HG03108 (cell line): ENCODE measurements at regions not wholly inside any gene's neighbourhood (a gene's known extent, or its start where the extent isn't known, plus 50 kb on each side); places are given as distances from the start of the nearest gene placed in this dataset.

Experiments used
- ATAC-seq: cut with Tn5 transposase; IDR thresholded peaks from one replicate; pipeline ENCODE4 v1.9.1; 2021; ENCODE audit warnings: moderate library complexity; ENCODE audit not compliant: unreplicated experiment

DNA sequence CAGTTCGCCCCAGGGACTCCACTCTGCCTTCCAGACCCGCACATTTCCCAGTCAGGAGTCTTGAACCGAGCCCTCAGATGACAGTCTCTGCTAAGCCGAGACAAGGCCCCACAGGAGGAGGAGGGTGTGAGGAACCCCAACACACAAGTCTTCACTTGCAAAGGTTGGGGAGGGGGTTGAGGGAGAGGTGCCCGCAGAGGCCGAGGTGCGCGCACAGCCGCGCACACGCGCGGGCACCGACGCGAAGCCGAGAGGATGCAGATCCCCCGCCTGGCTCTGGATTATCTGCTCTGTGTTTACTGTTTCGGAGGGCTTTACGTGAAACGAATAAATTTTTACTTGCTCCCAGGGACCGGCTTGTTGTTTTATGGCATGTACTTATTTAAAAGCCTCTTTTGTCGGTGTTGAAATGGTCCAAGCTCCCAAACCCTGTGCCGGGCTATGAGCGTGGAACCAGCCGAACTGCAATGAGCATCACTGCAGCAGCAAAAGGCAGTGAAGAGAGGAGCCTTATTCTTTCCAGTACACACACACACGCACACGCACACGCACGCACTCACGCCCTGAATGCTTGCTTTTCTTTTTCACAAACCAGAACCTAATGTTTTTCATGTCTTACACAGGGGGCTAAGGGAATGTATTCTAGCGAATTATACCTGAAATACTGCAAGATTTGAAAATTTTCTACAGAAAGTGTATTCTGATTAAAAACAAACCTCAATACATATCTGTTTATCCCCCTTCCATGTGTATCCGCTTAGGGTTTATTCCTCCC lies 297.7 kb downstream of the PARP8 start:
- ATAC-seq = no peak

DNA sequence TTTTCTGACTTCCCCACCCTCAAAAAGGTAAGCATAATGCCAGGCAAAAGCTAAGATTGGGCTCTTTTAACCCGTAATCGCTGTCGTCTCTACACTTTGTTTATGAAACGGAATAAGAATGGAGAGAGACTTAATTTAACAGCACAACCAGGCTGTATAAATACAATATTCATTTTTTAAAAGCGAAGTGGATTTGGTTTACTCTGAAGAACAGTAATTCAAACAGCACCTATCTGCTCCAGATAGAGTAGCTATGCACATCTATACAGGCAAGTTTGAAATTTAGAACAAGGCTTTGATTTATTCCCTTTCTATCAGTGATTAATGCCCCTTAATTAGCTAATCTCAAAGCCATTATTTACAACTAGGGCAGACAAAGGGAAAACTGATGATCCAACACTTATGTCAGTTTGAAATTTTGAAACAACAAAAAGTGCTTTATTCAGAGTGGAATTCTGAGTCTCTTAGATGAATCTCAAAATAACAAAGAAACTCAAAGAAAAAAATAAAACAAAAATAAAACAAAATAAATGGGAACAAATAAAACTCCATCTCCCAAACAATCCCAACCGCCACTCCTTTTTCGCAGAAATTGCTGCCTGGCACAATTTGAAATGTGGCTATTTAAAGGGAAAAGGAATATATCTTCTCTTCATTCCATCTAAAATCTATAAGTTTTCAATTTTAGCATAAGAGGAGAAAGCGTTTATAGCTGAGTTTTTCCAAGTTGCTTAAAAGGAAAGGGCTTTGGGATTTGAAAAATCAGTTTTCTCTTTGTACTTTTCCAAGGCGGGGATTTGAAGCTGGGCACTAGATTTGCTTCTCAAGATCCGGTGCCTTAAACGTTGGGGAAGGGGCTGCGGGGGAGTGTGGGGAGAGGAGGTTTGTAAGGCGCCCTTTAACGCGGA lies 298.6 kb downstream of the PARP8 start:
- ATAC-seq = no peak

DNA sequence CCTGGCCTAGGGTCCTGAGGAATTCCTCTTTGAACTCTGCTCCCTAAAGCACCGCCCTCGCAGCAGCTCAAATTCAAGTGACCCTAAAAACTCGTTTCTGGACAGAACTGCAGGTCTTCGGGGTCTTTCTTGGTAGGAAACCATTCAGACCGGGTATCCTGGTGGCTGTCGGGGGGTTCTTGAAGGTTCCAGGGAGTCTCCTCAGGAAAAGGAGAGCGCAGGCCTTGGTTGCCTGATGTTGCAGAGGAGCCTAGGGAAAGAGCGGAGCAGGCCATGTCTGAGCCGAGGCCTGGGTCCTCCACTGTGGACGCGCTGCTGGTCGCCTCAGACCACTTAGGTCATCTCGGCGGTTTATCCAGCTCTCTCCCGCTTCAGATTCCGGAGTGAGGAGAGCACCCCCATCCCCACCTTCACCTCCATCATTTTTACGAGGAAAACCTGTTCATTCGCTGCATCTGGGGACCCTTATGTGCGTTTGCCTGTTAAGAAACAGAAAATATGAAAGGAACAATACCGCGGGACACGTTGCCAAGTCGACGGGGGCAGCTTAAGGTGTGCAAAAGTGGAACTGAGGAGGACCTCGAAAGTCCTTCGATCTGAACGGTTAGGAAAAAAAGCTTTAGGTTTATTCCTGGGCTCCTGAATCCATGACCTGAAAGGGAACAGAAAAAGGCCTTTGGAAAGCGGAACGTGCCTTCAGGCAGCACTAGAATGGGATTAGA lies 299.4 kb downstream of the PARP8 start:
- no peak for ATAC-seq

DNA sequence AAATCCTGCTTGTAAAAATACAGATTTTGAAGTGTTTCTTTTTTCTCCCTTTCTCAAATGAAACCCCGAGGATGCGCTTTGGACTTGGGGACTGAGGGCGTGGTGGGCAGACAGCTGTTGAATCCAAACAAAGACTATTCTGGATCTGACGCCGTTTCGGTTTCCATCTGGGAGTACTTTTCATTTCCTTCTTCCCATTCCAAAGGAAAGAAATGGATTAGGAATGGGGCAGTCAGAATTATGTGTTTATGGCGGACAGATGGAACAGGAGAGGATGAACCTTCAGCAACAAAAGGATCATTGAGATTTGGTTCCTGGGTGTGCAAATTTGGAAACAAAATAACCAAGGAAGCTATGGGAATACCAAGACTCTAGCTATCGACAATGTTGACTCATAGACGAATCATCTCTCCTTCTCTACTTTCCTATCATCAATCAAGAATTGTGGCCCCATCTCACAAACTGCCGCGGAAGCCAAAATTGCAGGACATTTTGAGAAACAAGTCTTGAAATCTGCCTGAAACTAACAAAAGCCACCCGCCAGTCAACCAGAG lies 300.6 kb downstream of the PARP8 start:
- ATAC-seq = no peak

DNA sequence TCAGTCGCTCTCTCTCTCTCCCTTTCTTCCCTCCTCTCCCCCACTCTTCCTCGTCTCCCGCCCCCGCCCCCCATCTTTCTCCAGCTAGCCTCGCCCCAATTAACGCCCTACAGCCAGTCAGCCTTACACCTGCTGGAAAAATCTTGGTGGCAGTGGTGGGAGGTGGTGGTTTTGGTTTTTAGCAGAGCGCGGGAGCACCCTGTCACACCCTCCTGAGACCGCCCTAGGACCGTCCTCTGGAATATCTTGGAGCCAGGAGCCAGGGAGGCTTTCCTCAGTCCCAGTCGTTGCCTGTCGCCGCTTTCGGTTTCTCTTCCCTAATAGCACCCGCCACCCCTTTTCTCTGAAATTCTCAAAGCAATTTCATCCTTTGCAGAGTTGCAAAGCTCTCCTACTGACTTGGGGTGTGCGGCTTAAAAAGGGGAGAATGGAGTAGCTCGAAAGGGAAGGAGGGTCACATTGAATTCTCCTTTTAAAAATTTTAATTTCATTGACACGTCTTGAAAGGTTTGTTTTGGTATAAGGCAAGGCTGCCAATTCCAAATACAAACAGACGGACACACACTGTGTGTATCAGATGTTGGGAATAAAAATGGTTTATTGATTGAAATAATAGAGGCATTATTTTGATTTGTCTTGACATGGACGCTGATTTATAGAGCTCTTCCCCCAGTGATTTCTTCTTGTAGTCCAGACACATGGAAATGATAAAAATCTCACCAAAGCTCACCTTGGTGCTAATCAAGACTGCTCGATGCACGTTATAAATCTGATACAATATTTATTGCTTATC lies 301.3 kb downstream of the PARP8 start:
- no peak for ATAC-seq

DNA sequence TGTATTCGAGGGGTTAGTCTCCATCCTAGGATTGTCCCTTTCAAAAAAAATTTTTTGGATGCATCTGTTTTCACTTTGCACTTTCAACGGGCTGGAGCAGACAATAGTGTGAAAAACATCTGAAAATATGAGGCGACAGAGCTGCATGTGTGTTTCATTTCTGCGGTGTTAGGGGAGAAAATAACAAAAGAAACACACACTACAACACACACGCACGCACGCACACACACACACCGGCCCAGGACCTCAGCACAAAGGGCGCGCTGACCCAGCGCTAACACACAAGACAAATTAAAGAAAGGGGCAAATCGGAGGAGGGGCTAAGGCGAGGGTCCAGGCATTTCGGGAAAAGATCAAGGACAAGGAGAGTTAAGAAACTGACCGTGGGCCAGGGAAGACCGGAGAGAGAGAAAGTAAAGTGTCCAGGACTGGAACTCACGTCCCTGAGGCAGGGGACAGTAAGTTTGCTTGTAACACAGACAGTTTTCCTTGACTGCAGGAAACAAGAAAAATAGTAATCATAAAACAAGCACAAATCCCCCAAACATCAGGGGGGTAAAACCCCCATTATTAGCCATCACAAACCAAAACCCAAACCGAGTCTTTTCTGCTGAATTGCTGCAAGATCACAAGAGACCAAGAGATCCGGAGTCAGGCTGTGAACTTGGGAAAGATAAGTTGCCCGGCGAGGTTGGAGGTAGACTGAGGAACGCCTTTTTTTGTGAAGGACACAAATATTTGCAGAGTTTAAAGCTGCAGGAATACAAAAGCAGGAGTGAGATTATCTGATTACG lies 302.1 kb downstream of the PARP8 start:
- no peak for ATAC-seq

DNA sequence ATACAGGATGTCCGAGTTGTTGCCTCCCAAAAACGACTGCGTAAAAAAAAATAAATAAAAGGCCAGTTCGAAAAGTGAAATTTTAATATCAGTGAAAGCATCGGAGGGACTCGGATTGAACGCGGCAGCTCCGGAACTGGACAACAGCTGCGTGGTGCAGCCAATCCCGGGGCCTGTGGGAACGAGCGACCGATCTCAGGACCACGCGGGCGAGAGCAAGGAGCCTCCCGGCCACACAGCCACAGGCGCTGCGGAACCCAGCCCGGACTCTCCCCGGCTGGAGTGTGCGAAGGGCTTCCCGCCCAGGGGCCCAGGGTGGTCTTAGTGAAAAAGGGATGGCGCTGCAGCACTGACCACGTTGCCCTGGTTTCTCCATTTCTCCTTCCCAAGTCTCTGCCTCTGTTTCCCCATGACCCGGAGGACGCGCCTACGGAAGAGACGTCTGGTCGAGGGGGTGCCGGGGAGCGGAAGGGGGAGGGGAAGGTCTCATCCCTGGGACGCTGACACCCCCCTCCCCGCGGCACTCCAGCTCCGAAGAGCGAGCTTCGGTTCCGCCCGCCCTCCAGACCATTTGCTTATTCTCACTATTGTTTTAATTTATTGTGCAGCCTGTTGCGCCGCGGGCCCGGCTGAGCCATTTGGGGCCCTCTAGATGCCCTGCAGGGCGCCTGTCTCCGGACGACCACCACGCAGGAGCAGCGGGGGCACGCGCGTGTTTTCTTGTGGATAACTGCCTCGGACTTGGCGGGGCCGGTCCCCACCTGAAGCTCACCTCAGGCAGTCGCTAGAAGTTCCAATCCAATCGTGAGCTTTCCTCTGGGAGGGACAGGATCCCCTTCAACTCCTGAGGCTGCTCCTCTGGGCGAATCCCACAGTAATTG lies 303.0 kb downstream of the PARP8 start:
- ATAC-seq = no peak

DNA sequence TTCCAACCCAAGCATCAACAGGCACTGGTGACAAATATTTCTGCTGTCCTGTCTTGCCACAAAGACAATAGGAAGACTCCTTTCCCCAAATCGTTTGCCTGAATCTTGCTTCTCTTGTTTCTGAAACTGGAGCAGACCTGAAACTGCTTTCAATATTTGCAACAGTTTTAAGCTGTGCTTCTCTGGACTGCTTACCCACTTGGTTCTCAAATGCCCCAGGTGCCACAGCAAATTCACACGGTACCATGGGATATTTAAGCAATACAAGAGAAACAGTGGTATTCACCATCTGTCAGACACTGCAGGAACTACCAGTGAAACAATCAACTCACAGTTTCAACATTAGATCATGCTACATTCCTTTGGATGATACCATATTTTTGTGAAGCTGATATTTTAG lies 309.4 kb downstream of the PARP8 start:
- ATAC-seq = no peak

DNA sequence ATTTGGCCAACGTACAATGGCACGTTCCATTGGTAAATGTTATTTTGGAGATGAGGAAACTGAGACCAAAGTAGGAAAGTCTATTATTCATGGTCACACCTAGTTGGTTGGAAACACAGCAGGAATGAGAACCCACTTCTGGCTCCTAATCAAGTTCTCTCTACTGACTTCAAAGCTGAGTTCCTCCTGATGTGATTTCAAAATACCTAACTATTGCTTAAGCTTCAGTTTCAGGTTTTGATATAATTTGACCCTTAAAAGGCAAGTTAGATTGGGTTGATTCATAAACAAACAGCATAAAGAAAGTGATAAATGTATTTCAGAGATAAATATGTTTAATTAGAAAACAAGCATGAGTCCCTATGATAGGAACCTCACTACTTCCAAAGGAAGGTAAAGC lies 312.5 kb downstream of the PARP8 start:
- ATAC-seq = no peak

DNA sequence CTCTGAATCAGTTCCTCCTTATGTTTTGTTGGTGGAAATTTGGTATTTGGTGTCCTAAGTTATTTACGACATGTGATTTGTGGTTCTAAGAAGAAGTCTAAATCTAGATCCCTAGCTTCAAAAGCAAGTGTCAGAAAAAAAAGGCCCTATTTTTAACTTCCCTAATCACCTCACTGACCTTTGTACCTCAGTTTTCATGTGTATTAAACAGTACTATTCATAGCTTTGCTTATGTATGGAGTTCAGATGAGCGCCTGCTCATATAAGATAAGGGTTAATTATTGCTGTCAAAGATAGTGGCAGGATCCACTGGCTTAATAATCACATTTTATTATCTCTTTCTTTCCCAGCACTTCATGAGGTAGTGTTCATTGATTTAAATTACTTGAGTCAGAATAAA lies 318.2 kb downstream of the PARP8 start:
- no peak for ATAC-seq

DNA sequence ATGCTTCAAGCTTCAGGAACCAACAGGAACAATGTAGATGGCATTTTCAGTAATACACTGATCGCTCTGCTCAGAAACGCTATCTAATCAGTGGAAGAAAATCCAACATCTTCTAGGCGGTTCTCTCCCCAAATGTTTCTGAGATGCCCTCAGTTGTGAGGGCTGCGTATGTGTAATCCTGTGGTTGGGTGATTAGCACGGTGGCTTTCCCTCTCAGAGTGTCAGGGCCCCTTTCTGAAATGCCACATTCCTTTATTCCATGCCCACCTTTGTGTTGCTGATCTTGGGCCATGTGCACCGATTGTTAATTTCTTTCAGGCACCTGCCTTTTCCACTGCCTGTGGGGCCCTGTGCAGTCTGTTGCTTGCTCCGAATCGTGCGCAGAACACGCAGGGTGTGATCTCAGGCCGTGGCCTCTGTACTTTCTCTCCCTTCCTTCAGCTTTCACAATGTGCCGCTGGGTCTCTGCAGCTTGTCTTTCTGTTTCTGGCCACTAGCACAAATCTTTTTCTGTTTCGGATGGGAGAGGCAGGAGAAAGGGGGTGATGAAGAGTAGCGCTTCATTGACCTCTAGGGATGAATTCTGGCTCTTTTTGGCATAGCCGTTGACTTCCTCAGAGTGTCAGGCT lies 324.0 kb downstream of the PARP8 start:
- ATAC-seq = no peak

DNA sequence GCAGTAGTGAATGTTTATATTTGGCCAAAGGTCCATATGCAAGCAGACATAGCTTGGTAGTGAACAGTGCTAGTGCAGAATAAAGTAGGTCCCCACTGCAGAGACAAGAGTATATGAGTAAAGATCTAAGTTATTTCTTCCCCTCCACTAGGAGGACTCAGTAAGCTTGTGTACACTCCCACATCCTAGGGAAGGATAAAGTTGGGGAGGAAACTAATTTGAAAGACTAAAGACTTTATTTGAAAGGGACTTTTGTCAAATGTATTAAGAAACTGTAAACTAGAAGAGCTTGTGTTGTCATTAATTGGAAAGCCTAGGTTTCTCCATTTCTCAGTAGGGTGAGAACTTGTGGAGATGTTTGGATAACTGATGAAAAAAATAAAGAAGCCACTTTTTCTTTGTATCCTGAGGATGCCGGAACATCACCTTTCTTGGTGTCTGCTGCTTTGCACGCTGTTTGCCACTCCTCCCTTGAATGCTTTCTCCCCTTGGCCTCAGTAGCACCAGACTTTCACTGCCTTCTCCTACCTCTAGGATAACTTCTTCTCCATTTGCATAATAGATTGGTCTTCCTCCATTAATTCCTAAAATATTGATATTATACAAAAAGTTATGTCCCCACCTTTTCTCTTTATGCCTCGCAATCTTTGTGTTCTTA lies 329.0 kb downstream of the PARP8 start:
- no peak for ATAC-seq

DNA sequence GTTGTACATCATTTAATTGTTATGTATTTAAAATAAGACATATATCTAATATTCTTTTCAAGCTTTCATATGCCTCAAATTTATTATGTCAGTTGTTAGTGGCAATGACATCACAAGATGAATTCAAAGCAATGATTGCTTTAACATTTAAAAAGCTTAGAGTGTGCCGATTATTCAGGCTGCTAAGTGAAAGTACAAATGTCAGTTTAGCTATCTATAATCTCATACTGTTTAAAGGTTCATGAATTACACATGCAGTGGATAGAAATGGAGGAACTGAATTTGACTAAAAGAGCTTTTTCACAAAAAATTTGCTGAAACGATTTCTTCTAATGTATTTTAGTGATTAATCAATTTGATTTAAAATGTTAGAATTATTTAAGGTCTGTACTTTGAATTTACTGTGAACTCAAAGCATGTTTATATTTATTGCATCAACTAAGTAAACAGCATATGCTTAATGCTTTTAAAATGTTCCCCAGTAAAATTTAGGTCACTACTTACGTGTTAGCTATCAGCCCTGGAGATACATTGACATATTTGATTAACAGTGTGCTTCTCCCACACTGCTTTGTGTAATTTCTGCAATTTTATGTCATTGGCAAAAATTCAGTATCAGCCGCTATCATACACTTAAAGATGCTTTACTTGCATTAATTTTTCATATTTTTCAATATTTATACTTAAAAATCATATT lies 334.9 kb downstream of the PARP8 start:
- no peak for ATAC-seq

DNA sequence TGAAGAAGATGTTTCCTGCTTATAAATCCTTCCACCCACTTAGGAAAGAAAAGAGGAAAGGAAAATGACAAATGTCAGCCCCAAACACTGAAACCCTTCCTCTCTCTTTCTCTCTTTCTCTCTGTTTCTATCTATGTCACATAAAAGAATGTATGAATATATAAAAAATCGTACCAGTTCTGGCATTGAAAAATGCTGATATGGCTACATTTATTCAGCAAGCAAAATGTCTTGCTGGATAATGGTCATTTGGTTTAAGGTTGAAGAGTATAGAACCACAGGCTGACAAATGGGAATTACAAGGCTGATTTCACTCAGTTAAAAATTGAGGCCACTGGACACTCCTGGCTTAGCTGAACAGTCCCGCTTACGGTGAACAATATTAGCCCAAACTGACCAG lies 335.9 kb downstream of the PARP8 start:
- ATAC-seq = no peak

DNA sequence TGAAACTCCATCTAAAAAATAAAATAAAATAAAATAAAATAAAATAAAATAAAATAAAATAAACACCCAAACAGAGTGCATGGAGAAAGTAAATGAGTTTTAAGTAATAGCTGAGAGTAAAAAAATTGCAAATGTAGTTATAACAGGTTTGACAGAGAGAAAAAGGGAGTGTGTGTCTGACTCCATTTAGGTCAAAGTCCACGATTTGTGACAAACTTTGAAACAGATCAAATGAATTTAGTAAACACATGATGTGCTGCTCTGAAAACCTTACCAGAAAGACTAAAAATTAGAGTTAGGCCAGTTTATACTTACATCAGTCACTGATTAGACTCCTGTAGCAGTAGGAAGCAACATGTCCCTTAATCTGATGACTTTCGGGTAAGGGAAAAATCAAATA lies 346.6 kb downstream of the PARP8 start:
- ATAC-seq = no peak

DNA sequence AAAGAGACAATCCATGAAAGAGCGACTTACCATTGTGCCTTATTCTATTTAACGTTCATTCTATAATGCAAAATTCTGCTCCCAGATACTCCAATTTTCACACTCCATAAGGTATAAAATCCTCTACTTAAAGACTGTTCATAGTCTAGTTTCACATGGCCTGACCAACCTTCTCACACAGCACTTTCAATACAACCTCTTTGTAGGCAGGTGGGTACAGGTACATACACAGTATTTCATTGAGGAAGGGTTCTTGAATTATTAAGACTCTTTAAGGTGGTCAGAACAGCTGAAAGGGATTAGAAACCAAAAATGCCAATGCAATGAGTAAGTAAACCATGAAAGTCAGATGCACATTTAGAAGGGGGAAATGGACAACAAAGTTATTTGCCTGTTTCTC lies 352.0 kb downstream of the PARP8 start:
- ATAC-seq = no peak

DNA sequence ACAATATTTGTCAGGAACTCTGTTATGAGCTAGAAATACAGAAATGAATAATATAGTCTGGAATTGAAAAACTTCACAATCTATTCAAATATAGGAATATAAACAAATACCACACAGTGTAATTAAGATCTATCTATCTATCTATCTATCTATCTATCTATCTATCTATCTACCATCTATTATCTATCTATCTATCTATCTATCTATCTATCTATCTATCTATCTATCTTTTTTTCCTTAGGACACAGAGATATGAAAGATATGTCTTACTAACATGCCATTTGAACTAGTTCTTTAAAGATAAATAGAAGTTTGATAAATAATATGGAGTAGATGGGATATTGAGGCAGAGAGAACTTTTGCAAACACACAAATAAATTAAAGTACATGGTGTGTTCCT lies 357.8 kb downstream of the PARP8 start:
- no peak for ATAC-seq
